GM23338 (cell line): ENCODE measurements at regions not wholly inside any gene's neighbourhood (a gene's known extent, or its start where the extent isn't known, plus 50 kb on each side); places are given as distances from the start of the nearest gene placed in this dataset.

Source experiments
- ATAC-seq: fragments of 200-7000 bp; cut with Tn5 transposase; 3 replicates; pipeline ENCODE4 v1.9.1; 2020
- DNase-seq: peaks from one replicate; pipeline ENCODE4 v3.0.0-alpha.2; 2015; ENCODE audit warnings: low spot score
- H2AFZ ChIP-seq: fragments of 200-600 bp; sonication (generic); 2 replicates; pipeline ENCODE4 v1.8.0; 2016; ENCODE audit warnings: antibody characterized with exemption, mild to moderate bottlenecking, moderate library complexity
- H3F3A ChIP-seq: fragments of 200-600 bp; sonication (generic); replicated peaks from 2 replicates; pipeline ENCODE4 v1.8.0; 2017; ENCODE audit warnings: antibody characterized with exemption, mixed run types, low read depth
- H3K27ac ChIP-seq: fragments of 200-600 bp; sonication (generic); 2 replicates; pipeline ENCODE4 v1.6.1; 2016; ENCODE audit warnings: low read depth
- H3K27me3 ChIP-seq: fragments of 200-600 bp; sonication (generic); 2 replicates; pipeline ENCODE4 v1.8.0; 2016; ENCODE audit warnings: mild to moderate bottlenecking, mixed run types, moderate library complexity; ENCODE audit not compliant: insufficient read depth
- H3K36me3 ChIP-seq: fragments of 200-600 bp; sonication (generic); 2 replicates; pipeline ENCODE4 v1.8.0; 2016; ENCODE audit warnings: mild to moderate bottlenecking; ENCODE audit not compliant: insufficient read depth
- H3K4me1 ChIP-seq: fragments of 200-600 bp; sonication (generic); 2 replicates; pipeline ENCODE4 v1.8.0; 2016; ENCODE audit warnings: mild to moderate bottlenecking, moderate library complexity; ENCODE audit not compliant: insufficient read depth
- H3K4me2 ChIP-seq: fragments of 200-600 bp; sonication (generic); 2 replicates; pipeline ENCODE4 v1.7.1; 2017; ENCODE audit warnings: mixed run types
- H3K4me3 ChIP-seq: fragments of 200-600 bp; sonication (generic); 2 replicates; pipeline ENCODE4 v1.6.1; 2016; ENCODE audit warnings: mixed run types
- H3K79me2 ChIP-seq: fragments of 200-600 bp; sonication (generic); replicated peaks from 2 replicates; pipeline ENCODE4 v1.8.0; 2017; ENCODE audit warnings: mild to moderate bottlenecking; ENCODE audit not compliant: insufficient read depth
- H3K9me2 ChIP-seq: fragments of 200-600 bp; sonication (generic); 2 replicates; pipeline ENCODE4 v1.8.0; 2017; ENCODE audit not compliant: insufficient read depth
- H4K20me1 ChIP-seq: fragments of 200-600 bp; sonication (generic); replicated peaks from 2 replicates; pipeline ENCODE4 v1.8.0; 2017; ENCODE audit warnings: mild to moderate bottlenecking; ENCODE audit not compliant: insufficient read depth
- H3K27ac Mint-ChIP-seq: 2 replicates; pipeline ENCODE4 v1.8.0; 2020; ENCODE audit warnings: inconsistent platforms, mild to moderate bottlenecking, moderate library complexity, mixed read lengths
- H3K27me3 Mint-ChIP-seq: 3 replicates; pipeline ENCODE4 v1.8.0; 2022; ENCODE audit warnings: low read depth, mild to moderate bottlenecking, moderate library complexity, mixed read lengths, inconsistent platforms; ENCODE audit not compliant: insufficient read depth, poor library complexity
- H3K36me3 Mint-ChIP-seq: 3 replicates; pipeline ENCODE4 v1.8.0; 2021; ENCODE audit warnings: low read depth, mild to moderate bottlenecking, inconsistent platforms, moderate library complexity, mixed read lengths
- H3K4me1 Mint-ChIP-seq: 3 replicates; pipeline ENCODE4 v1.8.0; 2020; ENCODE audit warnings: mild to moderate bottlenecking, inconsistent platforms, mixed read lengths
- H3K4me3 Mint-ChIP-seq: 3 replicates; pipeline ENCODE4 v1.8.0; 2021; ENCODE audit warnings: moderate library complexity, mild to moderate bottlenecking, inconsistent platforms, mixed read lengths
- H3K9me3 Mint-ChIP-seq: 3 replicates; pipeline ENCODE4 v1.8.0; 2020; ENCODE audit warnings: moderate library complexity, mild to moderate bottlenecking, inconsistent platforms, mixed read lengths
- NANOG ChIP-seq: IDR thresholded peaks from 2 replicates; pipeline ENCODE4 v1.6.1; 2016; ENCODE audit warnings: antibody characterized with exemption, borderline replicate concordance
- POLR2AphosphoS5 ChIP-seq: IDR thresholded peaks from 2 replicates; pipeline ENCODE4 v1.6.1; 2016; ENCODE audit warnings: antibody characterized with exemption, low read depth
- STAT1 ChIP-seq: IDR thresholded peaks from one replicate; pipeline ENCODE4 v1.6.1; 2016; ENCODE audit warnings: antibody characterized with exemption; ENCODE audit not compliant: unreplicated experiment
- ZNF114 ChIP-seq: fragments of 250-450 bp; sonication (Bioruptor Pico); IDR thresholded peaks from 2 replicates; pipeline ENCODE4 v1.5.0; 2020; ENCODE audit warnings: mild to moderate bottlenecking, moderate library complexity
- TF ChIP-seq, protein P1 (sequence below): IDR thresholded peaks from one replicate; pipeline ENCODE4 v1.6.1; 2018; ENCODE audit warnings: antibody characterized with exemption; ENCODE audit not compliant: unreplicated experiment
- TF ChIP-seq, protein P2 (sequence below), 2 experiments: fragments of 200-600 bp in 1 of 2; sonication (generic) in 1 of 2; conservative IDR thresholded peaks; 2 replicates each; pipeline versions ENCODE4 v1.5.1 to v1.6.1; 2016 to 2017; ENCODE audit warnings: antibody characterized with exemption in 2 of 2, low read depth in 2 of 2, mild to moderate bottlenecking in 2 of 2, moderate library complexity in 1 of 2

DNA sequence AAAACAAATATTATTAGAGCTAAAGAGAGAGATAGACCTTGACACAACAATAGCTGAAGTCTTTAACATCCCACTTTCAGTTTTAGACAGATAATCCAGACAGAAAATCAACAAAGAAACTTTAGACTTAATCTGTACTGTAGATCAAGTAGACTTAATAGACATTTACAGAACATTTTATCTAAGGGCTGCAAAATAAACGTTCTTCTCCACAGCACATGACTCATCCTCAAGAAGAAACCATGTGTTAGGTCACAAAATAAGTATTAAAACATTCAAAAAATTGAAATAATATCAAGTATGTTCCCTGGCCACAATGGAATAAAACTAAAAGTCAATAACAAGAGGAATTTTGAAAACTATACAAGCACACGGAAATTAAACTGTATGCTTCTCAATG lies 1510.3 kb upstream of the PCDH10 start (continued):
- TF ChIP-seq, protein P1, sequence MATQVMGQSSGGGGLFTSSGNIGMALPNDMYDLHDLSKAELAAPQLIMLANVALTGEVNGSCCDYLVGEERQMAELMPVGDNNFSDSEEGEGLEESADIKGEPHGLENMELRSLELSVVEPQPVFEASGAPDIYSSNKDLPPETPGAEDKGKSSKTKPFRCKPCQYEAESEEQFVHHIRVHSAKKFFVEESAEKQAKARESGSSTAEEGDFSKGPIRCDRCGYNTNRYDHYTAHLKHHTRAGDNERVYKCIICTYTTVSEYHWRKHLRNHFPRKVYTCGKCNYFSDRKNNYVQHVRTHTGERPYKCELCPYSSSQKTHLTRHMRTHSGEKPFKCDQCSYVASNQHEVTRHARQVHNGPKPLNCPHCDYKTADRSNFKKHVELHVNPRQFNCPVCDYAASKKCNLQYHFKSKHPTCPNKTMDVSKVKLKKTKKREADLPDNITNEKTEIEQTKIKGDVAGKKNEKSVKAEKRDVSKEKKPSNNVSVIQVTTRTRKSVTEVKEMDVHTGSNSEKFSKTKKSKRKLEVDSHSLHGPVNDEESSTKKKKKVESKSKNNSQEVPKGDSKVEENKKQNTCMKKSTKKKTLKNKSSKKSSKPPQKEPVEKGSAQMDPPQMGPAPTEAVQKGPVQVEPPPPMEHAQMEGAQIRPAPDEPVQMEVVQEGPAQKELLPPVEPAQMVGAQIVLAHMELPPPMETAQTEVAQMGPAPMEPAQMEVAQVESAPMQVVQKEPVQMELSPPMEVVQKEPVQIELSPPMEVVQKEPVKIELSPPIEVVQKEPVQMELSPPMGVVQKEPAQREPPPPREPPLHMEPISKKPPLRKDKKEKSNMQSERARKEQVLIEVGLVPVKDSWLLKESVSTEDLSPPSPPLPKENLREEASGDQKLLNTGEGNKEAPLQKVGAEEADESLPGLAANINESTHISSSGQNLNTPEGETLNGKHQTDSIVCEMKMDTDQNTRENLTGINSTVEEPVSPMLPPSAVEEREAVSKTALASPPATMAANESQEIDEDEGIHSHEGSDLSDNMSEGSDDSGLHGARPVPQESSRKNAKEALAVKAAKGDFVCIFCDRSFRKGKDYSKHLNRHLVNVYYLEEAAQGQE: no peak
- TF ChIP-seq POLR2AphosphoS5: no peak

DNA sequence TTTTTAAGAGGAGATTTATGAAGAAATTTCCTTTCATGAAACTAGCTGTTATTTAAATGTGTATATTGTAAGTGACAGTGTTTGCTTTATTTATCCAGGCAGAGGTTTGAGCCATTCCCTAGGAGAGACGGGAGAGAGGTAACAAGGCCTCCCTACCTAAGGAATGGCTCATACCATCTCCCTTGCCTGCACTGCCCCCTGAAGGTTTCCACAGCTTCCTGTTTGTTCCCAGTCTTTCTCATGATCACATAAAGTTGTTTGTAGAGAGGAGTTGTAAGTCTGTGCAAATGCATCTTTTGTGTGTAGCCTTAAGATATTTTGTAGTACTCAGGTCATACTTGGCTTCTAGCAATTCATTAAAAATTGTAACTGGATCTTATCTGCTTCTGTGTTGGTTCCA lies 1504.5 kb upstream of the PCDH10 start:
- no peaks in the 10 kb centered on the region for H3K4me1 ChIP-seq
- H3K27ac Mint-ChIP-seq: no peak overlapping the region
- H3K4me2 ChIP-seq: no peak overlapping the region
- H2AFZ ChIP-seq: peak overlapping the region; percentile 70
- H3K4me3 Mint-ChIP-seq: no peak overlapping the region
- no peaks in the 10 kb centered on the region; the same call in 2 of the 3 replicates for H3K4me1 Mint-ChIP-seq
- H3K9me2 ChIP-seq: no peaks in the 10 kb centered on the region
- peaks cover 2% of the 10 kb centered on the region for H3K27me3 Mint-ChIP-seq
- no peak overlapping the region for H3K4me3 ChIP-seq
- ATAC-seq: peak; percentile 98
- peaks cover 1% of the 10 kb centered on the region; the same call in 2 of the 3 replicates for H3K9me3 Mint-ChIP-seq
- H4K20me1 ChIP-seq: no peaks in the 10 kb centered on the region
- no peaks in the 10 kb centered on the region for H3K27me3 ChIP-seq
- TF ChIP-seq, protein P2, sequence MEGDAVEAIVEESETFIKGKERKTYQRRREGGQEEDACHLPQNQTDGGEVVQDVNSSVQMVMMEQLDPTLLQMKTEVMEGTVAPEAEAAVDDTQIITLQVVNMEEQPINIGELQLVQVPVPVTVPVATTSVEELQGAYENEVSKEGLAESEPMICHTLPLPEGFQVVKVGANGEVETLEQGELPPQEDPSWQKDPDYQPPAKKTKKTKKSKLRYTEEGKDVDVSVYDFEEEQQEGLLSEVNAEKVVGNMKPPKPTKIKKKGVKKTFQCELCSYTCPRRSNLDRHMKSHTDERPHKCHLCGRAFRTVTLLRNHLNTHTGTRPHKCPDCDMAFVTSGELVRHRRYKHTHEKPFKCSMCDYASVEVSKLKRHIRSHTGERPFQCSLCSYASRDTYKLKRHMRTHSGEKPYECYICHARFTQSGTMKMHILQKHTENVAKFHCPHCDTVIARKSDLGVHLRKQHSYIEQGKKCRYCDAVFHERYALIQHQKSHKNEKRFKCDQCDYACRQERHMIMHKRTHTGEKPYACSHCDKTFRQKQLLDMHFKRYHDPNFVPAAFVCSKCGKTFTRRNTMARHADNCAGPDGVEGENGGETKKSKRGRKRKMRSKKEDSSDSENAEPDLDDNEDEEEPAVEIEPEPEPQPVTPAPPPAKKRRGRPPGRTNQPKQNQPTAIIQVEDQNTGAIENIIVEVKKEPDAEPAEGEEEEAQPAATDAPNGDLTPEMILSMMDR (conservative IDR thresholded peaks at IDR 0.05; ENCODE audit: low read depth in 2 of 2): peak; percentile 83 to 93
- no peak for TF ChIP-seq NANOG
- peak; percentile 79 for DNase-seq
- H3K36me3 ChIP-seq: no peaks in the 10 kb centered on the region
- no peaks in the 10 kb centered on the region for H3K79me2 ChIP-seq
- no peak overlapping the region for H3K27ac ChIP-seq
- no peaks in the 10 kb centered on the region for H3F3A ChIP-seq
- no peaks in the 10 kb centered on the region; the same call in 1 of the 3 replicates for H3K36me3 Mint-ChIP-seq

DNA sequence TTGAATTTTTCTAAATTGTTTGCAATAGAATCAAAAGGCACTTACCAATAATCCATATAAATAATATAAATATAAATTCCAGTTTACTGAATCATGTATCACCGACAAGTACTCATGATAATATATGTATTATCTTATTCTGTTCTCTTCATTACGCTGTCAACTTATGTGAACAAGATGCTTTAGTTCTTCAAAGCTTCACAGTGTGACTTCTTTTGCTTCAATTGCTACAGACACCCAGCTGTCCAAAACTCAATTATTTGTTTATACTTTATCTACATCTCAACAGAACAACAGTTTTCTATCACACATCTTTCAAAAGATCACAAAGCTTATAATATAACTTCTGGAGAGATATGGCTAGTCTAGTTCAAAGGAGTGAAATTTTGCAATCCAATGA lies 1499.9 kb upstream of the PCDH10 start:
- no peaks in the 10 kb centered on the region for H3K9me2 ChIP-seq
- no peak overlapping the region for H3K4me2 ChIP-seq
- DNase-seq (no peak), ATAC-seq (no peak)
- Mint-ChIP-seq H3K27ac (no peak overlapping the region), H3K36me3 (no peaks in the 10 kb centered on the region), H3K4me3 (no peak overlapping the region), H3K27me3 (no peaks in the 10 kb centered on the region), H3K4me1 (no peaks in the 10 kb centered on the region; the same call in 2 of the 3 replicates), H3K9me3 (no peaks in the 10 kb centered on the region)
- H3F3A ChIP-seq: no peaks in the 10 kb centered on the region
- H3K27ac ChIP-seq: no peak overlapping the region
- no peaks in the 10 kb centered on the region for H4K20me1 ChIP-seq
- no peaks in the 10 kb centered on the region for H3K79me2 ChIP-seq
- H3K36me3 ChIP-seq: no peaks in the 10 kb centered on the region
- no peak overlapping the region for H2AFZ ChIP-seq
- no peaks in the 10 kb centered on the region for H3K4me1 ChIP-seq
- no peaks in the 10 kb centered on the region for H3K27me3 ChIP-seq
- H3K4me3 ChIP-seq: no peak overlapping the region
- TF ChIP-seq, protein P1: no peak
- TF ChIP-seq NANOG: no peak
- TF ChIP-seq, protein P2 (conservative IDR thresholded peaks at IDR 0.05; ENCODE audit: low read depth in 2 of 2): no peak
- no peak for TF ChIP-seq STAT1
- TF ChIP-seq ZNF114 (CRISPR knock-in tag): no peak
